AG10803 (cell line): ENCODE measurements at regions not wholly inside any gene's neighbourhood (a gene's known extent, or its start where the extent isn't known, plus 50 kb on each side); places are given as distances from the start of the nearest gene placed in this dataset.

Source experiments
- DNase-seq: peaks from one replicate; pipeline ENCODE4 v3.0.0; 2010; ENCODE audit warnings: low read depth
- H3K4me3 ChIP-seq: 2 replicates; pipeline ENCODE4 v1.5.1; 2011; ENCODE audit warnings: mild to moderate bottlenecking, low read length, control low read depth
- TF ChIP-seq, protein P1 (sequence below): conservative IDR thresholded peaks from 2 replicates; pipeline ENCODE4 v1.5.1; 2011; ENCODE audit warnings: mild to moderate bottlenecking, low read length, control low read depth, inconsistent platforms

DNA sequence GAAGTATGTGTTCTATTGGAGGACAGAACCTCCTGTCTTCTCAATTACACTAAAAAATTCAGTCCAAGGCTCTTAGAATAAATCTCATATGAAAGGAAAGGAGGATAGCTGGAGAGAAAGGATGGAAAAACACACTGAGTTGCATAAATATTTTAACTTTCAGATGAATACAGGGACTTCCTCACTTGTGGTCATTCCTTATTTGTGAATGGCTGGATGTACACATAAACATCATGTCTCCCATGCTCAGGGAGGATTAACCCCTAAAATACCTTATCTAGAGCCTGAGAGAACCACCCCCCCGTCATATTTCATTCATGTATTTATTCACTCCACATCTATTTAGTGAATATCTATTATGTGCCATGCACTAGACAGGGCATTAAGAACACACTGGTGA lies 217.6 kb upstream of the CITED2 start:
- TF ChIP-seq, protein P1, sequence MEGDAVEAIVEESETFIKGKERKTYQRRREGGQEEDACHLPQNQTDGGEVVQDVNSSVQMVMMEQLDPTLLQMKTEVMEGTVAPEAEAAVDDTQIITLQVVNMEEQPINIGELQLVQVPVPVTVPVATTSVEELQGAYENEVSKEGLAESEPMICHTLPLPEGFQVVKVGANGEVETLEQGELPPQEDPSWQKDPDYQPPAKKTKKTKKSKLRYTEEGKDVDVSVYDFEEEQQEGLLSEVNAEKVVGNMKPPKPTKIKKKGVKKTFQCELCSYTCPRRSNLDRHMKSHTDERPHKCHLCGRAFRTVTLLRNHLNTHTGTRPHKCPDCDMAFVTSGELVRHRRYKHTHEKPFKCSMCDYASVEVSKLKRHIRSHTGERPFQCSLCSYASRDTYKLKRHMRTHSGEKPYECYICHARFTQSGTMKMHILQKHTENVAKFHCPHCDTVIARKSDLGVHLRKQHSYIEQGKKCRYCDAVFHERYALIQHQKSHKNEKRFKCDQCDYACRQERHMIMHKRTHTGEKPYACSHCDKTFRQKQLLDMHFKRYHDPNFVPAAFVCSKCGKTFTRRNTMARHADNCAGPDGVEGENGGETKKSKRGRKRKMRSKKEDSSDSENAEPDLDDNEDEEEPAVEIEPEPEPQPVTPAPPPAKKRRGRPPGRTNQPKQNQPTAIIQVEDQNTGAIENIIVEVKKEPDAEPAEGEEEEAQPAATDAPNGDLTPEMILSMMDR = no peak
- no peak overlapping the region for H3K4me3 ChIP-seq
- no peak for DNase-seq

- no peak overlapping the region for H3K4me3 ChIP-seq
- no peak for DNase-seq
- TF ChIP-seq, protein P1 = no peak
These were observed 216.8 kb upstream of the CITED2 start for GRCh38 chr6:139591075-139591865.

GRCh38 chr6:139590206-139590605 lies 215.8 kb upstream of the CITED2 start:
- no peak for DNase-seq
- no peak overlapping the region for H3K4me3 ChIP-seq
- TF ChIP-seq, protein P1 = no peak

DNA sequence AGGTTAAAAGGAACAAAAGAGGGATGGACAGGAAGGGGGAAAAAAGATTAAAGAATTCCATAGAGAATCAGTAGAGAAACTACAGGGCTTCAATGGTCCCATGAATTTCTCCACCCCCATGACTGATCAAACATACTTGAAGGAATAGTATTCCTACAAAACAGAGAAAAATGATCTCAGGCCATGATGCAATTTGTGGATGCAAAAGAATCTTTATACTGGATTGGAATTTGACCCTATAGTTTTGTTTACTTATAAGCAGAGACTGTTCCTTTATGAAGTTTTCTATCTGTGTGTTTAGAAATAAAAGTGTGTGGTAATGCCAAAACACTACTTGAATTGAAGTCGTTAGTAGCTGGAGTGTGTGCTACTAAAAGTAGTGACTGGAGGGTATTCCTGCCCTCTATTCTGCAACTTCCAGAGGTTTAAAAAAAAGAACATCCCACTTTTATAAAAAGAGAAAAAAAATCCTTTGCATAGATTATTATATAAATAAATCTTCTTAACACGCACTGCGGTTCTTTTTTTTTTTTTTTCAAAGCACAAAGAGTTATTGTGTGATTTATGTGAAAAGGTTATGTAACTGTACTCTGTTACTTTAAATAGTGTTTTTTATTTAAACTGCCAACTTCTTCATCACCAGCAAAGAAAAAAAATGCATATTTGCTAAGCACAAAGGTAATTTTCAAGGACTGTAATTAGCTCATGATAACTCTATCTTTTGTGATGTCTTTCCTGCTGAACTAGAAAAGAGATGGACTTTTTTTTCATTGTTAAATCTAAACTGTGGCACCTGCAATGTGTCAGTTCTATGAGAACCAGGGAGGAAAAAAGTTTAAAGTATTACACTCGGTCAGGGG lies 214.5 kb upstream of the CITED2 start:
- TF ChIP-seq, protein P1 = no peak
- peak; percentile 78 for DNase-seq
- H3K4me3 ChIP-seq = no peak overlapping the region

DNA sequence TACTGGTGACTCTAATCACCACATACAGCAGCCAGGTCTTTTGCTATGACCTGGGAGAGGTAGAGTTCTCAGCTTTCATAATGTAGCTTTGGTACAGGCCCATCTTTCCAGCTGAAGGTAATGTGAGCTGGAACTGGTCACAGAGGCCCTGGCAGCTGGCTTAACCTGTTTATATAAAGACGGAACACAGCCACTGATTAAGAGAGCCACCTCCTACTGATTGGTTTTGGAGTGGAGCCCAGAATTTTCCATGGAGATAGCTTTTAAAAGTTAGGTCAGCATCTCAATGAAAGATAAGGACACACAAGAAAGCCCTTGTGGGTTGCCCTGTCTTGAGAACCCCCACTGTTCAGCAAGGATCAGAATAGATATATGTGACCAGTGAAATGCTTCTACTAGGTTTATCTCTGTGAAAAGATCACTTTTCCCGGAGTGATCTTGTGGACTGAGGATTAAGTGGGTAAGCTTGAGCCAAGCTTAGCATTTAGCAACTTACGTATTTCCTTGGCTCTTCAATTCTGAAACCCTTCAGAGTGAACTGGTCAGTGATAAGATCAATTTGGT lies 213.7 kb upstream of the CITED2 start:
- TF ChIP-seq, protein P1 = no peak
- H3K4me3 ChIP-seq = no peak overlapping the region
- no peak for DNase-seq

DNA sequence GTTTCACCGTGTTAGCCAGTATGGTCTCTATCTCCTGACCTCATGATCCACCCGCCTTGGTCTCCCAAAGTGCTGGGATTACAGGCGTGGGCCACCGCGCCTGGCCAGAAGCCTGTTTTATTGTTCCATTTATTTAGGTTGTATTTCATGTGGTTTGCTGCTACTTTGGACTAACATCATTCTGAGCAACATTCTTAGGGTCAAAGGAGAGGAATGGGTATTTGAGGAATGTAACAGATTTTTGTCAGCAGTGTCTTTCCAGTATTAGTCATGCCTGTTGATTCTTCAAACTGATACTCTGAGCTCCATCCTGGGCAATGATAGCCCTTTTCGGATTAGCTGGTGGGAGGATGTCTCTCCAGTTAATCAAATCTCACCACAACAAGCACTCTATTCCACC lies 213.0 kb upstream of the CITED2 start:
- TF ChIP-seq, protein P1 = no peak
- DNase-seq = peak; percentile 96
- no peak overlapping the region for H3K4me3 ChIP-seq

- TF ChIP-seq, protein P1 = no peak
- no peak overlapping the region for H3K4me3 ChIP-seq
- no peak for DNase-seq
These were observed 211.8 kb upstream of the CITED2 start for GRCh38 chr6:139586273-139586672.
